IPS-NIHi11 (cell line): ENCODE measurements at regions not wholly inside any gene's neighbourhood (a gene's known extent, or its start where the extent isn't known, plus 50 kb on each side); places are given as distances from the start of the nearest gene placed in this dataset.
"Not testable (repeated sequence)": the region's sequence is repeated elsewhere in the genome, so short reads cannot be mapped to it uniquely, and the experiment has no call there.

Experiments used
- DNase-seq: peaks from one replicate; pipeline ENCODE4 v3.0.0; 2012; ENCODE audit warnings: mixed read lengths, low spot score

GRCh38 chr6:169378620-169379381, 125.2 kb upstream of the THBS2 start:
- DNase-seq: no peak

DNA sequence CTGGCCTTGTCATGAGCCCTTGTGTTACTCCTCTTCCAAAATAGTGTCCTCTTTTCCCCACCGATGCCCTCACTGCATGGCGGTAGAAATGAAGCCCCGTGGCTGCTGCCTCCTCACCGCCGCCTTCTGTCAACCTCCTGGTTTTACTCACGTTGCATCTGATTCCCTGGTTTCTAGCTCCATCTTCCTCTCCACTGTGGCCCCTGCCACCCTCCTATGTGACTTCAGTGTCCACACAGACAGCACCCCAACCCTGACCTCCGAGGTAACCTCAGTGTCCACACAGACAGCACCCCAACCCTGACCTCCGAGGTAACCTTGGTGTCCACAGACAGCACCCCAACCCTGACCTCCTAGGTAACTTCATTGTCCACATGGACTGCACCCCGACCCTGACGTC, 122.8 kb upstream of the THBS2 start:
- no peak for DNase-seq

GRCh38 chr6:169372589-169372988, 118.9 kb upstream of the THBS2 start:
- DNase-seq: no peak

- DNase-seq: peak; percentile 39
Measured at GRCh38 chr6:169371344-169372127, 117.9 kb upstream of the THBS2 start.

DNA sequence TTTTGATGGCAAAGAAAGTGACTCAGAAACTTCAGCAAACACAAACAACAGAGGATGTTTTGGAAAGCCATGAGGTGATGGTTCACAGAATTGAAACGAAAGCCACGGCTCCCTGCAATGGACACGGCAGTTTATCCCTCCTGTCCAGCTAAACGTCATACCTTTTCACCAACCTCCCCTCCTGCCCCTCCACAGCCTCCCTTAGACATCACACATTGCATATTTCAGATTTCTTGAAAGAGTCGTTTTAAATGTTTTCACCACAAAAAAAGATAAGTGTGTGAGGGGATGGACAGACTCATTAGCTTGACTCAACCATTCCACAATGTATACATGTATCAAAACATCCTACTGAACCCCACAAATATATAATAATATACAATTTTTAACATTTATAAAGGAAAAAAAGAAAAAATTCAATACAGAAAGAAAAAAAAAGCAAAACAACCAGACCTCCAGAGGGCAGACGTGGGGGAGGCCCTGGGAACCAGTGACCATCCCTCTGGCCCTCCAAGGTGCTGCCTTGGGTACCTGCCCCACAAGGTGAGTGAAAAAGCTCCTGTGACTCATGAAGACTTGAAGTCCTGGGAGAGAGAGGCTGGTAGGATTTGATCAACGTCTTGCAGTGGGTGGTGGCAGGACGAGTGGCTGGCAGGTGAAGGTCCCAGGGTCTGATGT, 117.2 kb upstream of the THBS2 start:
- no peak for DNase-seq

DNA sequence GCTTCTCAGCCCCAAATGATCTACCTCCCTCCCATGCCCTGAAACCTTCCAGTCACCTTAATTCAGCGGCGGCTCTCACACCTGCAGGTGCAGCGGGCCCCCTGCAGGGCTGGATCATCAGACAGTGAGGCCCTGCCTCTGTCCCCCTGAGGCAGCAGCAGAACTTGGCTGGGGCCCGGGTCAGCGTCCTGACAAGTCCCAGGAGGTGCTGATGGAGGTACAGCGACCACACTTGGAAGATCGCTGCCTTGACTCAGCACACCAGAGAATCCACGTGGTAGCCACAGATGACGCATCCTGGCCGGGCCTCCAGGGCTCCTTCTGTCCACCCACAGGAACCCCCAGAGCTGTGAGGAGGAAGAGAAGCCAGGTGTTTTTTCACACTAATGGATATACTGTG, 116.4 kb upstream of the THBS2 start:
- DNase-seq: no peak

DNA sequence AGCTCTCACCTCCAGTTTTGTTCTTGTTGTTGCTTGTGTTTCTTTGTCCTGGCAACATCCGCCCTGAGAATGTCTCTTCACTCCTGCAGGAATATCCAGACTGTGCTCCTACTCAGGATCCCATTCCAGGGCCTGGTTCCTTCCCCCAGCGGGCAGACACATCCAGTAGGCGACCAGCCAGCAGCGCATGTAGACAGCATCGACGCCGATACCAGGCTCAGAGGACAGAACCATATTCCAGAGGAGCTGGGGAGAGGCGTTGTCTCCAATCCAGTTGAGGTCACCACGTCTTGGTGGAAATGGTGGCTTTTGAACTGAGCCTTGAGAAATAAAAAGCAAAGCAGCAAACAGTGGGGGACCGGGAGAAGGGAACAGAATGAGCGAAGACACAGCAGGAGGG, 114.6 kb upstream of the THBS2 start:
- DNase-seq: no peak

- no peak for DNase-seq
Measured at GRCh38 chr6:169367507-169367906, 113.9 kb upstream of the THBS2 start.

- no peak for DNase-seq
Measured at GRCh38 chr6:169366258-169366901, 112.7 kb upstream of the THBS2 start.

GRCh38 chr6:169365567-169366257, 112.1 kb upstream of the THBS2 start:
- DNase-seq: no peak

DNA sequence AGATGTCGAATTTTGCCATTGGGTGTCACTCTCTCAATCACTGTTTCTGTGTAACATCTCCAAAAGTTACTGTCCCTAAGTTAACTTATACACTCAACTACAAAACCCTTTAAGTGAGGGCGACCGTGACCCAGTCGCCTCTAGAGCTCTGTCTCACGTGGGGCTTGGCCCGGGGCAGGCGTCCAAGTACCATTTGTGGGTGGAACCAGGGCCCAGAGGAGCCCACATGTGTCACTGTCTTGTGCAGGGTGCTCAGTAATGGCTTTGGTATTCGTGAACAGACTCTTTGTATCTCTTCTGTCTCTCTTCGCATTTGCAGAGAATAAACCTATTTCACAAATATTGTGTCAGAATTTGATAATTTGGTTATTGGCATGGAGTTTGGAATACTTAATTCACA, 109.9 kb upstream of the THBS2 start:
- no peak for DNase-seq

DNA sequence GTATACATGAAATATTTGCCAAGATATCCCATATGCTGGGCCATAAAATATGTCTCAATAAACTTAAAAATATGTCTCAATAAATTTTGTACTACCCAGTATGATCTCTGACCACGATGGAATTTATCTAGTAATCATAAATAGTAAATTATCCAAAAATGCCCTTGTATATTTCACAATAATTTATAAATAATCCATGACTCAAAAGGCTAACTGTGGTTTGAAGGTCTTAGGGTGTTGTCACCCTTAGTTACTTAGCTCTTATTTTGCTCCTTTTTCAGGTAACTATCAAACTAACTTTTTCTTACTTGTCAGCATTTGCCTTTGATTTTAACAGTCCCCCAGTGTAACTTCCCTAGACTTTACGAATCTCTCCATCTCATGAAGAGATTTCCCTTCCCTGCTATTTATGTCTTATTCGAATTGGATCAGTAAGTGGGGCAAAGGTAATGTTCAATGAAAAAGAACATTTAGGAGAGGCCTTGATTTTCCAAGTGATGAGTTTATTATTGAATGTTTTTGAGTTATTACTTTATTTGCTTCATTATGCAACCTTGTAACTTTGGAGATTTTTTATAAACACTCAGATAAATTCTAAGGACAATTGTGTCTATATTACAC, 109.0 kb upstream of the THBS2 start:
- DNase-seq: no peak

GRCh38 chr6:169355001-169355400, 101.4 kb upstream of the THBS2 start:
- not testable (repeated sequence) for DNase-seq

GRCh38 chr6:169345146-169345545, 91.5 kb upstream of the THBS2 start:
- DNase-seq: no peak

DNA sequence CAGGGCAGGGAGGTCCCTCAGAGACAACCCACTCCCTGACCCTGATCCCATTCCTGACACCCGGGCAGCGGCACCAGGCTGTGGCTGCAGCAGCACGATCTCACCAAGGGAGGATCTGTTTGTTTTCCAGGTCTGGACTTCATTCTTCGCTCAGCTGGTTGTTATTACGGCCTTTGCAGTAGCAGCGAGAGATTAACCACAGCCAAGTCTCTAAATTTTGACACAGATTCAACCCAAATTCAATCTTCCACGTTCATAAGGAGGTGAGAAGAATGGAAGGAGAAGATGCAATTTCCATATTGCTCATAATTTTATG, 91.1 kb upstream of the THBS2 start:
- no peak for DNase-seq

- DNase-seq: no peak
Measured at GRCh38 chr6:169343886-169344749, 90.5 kb upstream of the THBS2 start.

DNA sequence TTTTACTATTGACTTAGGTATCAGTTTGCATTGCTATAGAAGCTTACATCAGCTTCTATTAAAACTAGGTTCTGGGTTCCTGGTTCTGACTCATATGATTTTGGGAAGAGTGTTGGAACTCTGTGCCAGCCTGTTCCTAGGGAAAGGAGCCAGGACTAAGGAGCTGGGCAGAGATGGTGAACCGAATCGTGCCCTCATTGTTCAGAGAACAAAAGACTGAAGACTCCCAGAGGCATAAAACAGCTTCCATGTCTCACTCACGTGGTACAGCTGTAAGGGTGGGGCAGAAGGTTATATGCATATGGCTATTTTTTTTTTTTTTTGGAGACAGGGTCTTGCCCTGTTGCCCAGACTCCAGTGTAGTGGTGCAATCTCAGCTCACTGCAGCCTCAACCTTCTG, 89.1 kb upstream of the THBS2 start:
- no peak for DNase-seq

DNA sequence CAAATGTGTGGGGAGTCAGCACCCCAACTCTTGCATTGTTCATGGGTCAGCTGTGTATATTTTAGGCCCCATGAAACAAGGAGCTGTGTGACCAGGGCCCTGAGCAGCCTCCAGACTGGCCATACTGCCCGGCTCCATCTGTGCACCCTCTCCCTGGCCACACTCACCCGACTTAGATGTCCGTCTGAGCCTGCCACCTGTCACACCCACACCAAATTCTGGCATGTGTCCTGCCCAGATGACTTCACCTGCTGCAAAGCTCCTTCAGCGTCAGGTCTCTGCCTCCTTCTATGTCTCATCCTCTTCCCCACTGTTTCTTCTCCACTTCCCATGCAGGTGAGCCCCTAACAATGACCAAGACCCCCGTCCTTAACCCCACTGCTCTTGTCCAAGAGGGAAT, 88.1 kb upstream of the THBS2 start:
- DNase-seq: no peak

GRCh38 chr6:169341065-169341464, 87.4 kb upstream of the THBS2 start:
- no peak for DNase-seq

GRCh38 chr6:169340395-169340794, 86.7 kb upstream of the THBS2 start:
- DNase-seq: no peak
